A673 (cell line): ENCODE measurements at regions not wholly inside any gene's neighbourhood (a gene's known extent, or its start where the extent isn't known, plus 50 kb on each side); places are given as distances from the start of the nearest gene placed in this dataset.

Experiments used
- EZH2 ChIP-seq: fragments of 200-600 bp; sonication (generic); IDR thresholded peaks from 2 replicates; pipeline ENCODE4 v1.6.1; 2017; ENCODE audit warnings: borderline replicate concordance, low read depth, mild to moderate bottlenecking, mixed read lengths, antibody characterized with exemption, low read length; ENCODE audit not compliant: poor library complexity, severe bottlenecking
- TF ChIP-seq, protein P1 (sequence below): fragments of 300-800, 200-600 bp; sonication (generic); conservative IDR thresholded peaks from 2 replicates; pipeline ENCODE4 v1.5.1; 2017; ENCODE audit warnings: low read depth, mild to moderate bottlenecking, antibody characterized with exemption, low read length, moderate library complexity, mixed read lengths

DNA sequence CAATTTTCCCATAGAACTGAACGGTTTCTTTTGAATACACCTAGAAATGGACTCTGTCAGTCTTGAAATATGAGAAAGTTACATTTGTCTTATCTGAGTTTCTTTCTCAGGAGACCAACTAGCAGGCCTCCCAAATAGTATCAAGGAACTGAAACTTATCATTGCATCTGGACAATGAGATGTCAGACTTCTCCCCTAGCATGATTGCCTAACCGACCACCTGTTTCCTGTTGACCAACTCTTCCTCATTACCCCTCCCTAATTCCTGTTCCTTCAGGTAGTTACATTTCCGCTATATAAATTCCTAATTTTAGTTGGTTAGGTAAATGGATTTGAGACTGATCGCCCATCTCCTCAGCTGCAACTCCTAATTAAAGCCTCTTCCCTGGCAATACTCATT, 1587.3 kb downstream of the NCAM2 start:
- TF ChIP-seq, protein P1, sequence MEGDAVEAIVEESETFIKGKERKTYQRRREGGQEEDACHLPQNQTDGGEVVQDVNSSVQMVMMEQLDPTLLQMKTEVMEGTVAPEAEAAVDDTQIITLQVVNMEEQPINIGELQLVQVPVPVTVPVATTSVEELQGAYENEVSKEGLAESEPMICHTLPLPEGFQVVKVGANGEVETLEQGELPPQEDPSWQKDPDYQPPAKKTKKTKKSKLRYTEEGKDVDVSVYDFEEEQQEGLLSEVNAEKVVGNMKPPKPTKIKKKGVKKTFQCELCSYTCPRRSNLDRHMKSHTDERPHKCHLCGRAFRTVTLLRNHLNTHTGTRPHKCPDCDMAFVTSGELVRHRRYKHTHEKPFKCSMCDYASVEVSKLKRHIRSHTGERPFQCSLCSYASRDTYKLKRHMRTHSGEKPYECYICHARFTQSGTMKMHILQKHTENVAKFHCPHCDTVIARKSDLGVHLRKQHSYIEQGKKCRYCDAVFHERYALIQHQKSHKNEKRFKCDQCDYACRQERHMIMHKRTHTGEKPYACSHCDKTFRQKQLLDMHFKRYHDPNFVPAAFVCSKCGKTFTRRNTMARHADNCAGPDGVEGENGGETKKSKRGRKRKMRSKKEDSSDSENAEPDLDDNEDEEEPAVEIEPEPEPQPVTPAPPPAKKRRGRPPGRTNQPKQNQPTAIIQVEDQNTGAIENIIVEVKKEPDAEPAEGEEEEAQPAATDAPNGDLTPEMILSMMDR = no peak
- no peak for TF ChIP-seq EZH2
